ENCODE measurements at regions not wholly inside any gene's neighbourhood (a gene's known extent, or its start where the extent isn't known, plus 50 kb on each side); places are given as distances from the start of the nearest gene placed in this dataset. TPM values are rescaled to one million over a fixed set of nuclear protein-coding genes. Genes with fewer than 3 reads are reported as not detected.
"Not testable (repeated sequence)": the region's sequence is repeated elsewhere in the genome, so short reads cannot be mapped to it uniquely, and the experiment has no call there.

DNA sequence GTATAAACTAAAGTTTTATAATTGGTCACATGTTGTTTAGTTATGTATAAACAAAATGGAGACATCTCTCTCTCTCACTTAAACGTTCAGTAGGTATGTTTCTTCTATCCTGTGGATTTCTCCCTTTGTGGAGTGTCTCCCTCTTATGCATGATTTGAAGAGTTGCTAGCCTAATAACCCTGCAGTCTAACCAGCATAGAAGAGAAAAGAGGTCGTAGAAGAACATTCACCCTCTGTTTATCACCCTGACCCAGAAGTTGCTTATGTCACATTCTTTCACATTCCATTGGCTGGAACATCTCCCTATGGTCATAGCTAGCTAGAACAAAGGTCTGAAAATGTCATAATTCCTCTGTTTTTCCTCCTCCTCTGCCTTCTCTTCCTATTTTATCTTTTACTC is 176.8 kb upstream of the PCDH20 start:
- DNase-seq (ENCODE audit: low spot score): no peak

- DNase-seq (ENCODE audit: low spot score): no peak
These were observed 160.3 kb upstream of the PCDH20 start for GRCh38 chr13:61575973-61576372.

DNA sequence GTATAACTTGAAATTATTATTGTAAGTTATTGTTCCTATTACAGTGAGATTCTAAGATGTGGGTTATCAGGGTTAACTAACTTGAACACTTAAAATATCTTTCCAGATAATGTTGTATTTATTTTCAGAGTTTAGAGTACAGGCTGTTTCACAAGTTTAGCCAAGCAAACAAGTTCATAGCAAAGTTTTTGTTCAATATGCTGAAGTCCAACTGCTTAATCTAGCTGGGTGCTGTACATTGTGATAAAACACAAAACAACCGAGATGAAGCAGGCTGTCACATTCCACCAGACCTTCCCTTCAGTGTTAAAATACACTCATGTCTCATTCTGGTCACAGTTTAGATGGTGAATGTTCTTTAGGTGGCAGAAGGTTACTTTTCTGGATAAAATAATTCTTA is 148.0 kb upstream of the PCDH20 start:
- DNase-seq (ENCODE audit: low spot score): no peak

DNA sequence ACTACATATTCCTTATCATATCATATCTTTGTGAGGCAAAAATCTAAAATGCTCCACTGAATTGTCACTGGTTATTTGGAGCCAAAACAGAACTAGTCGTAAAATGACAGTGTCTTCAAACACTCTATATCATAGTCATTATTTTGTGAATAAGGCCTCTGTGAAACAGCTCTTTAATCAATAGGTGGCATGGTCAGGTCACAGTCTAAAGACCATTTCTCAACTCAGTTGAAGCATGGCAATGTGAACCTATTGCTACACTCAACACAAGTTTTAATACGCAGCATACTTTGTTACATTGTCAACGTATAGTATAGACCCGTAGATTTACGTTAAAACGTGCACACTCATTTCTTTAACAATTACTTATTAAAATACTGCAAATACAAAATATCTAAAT is 131.3 kb upstream of the PCDH20 start:
- no peak for DNase-seq (ENCODE audit: low spot score)

- no peak for DNase-seq (ENCODE audit: low spot score)
These were observed 130.8 kb upstream of the PCDH20 start for GRCh38 chr13:61546413-61546812.

DNA sequence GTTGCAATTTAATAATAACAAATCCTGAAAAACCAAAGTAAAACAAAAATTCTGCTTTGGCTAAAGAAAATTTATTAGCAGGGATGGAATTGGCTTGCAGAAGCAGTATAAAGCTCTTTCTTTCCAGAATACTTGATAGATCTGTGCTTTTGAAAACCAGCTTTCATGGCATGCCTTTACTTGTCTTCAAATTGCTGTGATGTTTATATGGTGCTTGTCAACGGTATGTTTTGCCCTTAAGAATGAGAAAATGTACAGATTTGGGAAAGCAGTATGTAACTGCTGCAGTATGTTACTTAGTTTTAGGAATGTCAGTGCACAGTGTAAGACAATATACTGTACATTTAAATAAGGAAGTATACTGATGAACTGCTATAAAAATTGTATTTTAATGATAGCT is 120.8 kb upstream of the PCDH20 start:
- no peak for DNase-seq (ENCODE audit: low spot score)

- DNase-seq (ENCODE audit: low spot score): no peak
These were observed 115.9 kb upstream of the PCDH20 start for GRCh38 chr13:61531383-61532065.

DNA sequence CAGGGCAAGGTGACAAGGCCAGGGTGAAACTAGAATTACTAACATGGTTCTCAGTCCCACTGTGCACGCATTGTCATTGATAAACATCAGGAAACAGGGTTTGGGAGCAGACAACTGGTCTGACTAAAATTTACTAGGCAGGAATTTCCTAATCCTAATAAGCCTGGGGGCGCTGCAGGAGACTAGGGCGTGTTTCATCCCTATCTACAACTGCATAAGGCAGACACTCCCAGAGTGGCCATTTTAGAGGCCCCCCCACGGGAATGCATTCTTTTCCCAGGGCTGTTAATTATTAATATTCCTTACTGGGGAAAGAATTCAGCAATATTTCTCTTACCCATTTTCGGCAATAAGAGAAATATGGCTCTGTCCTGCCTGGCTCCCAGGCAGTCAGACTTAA is 103.6 kb upstream of the PCDH20 start:
- not testable (repeated sequence) for DNase-seq (ENCODE audit: low spot score)

GRCh38 chr13:61508936-61509335 is 93.3 kb upstream of the PCDH20 start:
- no peak for DNase-seq (ENCODE audit: low spot score)

DNA sequence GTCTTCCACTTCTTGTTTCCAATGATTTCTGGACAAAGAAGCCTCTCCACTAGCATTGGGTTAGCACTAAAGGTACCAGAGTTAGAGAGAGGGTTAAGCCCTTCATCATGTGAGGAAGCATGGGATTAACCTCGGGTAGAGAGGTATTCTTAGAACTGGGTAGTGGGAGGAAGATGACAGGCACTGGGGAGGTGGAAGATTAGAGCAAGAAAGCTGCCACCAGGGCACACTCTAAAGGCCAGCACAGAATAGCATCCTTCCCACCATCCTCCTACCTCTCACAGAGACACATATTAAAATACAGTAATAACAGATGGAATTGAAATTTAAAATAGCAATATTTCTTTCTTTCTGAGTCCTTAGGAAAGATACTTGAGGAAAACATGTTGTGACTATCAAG is 84.5 kb upstream of the PCDH20 start:
- DNase-seq (ENCODE audit: low spot score): no peak

DNA sequence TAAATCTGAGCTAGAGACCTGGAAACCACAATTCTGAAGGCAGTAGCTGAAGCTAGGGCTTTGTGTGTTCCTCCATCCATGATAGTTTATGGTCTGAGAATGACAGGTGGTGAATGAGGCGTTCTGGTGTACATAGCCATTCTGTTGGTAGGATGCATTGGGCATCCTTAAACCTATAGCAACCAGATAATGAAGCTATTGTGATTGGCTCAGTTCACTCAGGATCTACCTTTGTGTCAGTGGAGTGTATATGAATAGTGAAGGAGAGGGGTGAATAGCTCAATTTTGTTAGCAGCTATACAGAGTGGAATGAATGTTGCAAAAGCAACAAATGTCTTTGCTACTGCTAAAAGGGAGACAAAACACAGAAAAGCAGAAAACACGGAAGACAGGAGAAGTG is 80.0 kb upstream of the PCDH20 start:
- no peak for DNase-seq (ENCODE audit: low spot score)

DNA sequence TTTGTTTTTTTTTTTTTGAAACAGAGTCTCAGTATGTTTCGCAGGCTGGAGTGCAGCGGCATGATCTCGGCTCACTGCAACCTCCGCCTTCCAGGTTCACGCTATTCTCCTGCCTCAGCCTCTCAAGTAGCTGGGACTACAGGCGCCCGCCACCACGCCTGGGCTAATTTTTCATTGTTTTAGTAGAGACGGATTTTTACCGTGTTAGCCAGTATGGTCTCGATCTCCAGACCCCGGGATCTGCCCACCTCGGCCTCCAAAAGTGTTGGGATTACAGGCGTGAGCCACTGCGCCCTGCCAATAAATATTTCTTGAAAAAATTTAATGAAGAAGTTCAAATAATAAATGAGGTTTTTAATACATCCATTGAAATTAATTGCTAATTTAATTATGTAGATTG is 77.9 kb upstream of the PCDH20 start:
- not testable (repeated sequence) for DNase-seq (ENCODE audit: low spot score)

DNA sequence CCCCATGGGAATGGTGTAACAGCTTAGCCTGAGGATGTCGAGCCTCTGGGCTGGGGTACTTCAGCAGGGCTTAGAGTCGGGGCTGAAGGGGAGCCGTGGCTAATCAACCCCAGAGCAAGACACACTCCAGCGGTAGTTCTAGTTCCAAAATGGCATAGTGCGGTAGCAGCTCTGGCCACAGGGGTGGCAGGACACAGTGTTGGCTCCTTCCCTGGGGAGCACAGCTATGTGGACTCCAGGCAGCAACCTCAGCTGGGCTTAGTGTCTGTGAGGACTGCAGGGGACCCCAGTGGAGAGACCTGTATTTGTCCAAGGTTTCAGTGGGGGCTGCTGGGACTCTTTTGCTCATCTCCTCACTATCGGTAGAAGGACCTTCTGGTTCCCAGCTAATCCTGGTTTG is 70.8 kb upstream of the PCDH20 start:
- no peak for DNase-seq (ENCODE audit: low spot score)

DNA sequence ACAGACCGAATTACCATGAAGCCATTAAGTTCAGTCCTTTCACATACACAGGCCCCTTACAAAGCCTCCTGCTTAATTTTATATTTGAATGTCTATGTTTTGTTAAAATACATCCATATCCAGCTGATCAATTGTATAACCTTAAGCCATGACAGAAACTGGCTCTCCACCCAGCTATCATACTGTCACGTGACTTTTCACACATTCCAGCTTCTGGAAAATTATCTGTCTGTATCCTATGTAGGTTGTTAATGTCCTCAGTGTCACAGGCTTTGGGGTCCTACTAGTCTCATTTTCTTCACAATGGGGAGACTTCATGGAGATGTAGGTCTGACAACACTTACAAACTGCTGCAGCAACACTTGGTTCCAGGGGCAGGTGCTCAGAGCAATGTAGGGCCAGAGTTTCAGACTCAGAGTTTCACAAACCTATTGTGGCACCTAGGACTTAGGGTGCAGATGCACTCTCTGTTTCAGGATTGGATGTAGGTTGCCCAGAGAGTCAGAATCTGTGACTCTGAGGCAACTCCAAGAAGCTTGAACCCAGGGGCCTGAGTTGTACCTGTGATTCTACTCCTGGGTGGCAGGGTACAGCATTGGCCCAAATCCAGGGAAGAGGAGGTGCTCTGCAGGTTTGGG is 69.6 kb upstream of the PCDH20 start:
- DNase-seq (ENCODE audit: low spot score): no peak

DNA sequence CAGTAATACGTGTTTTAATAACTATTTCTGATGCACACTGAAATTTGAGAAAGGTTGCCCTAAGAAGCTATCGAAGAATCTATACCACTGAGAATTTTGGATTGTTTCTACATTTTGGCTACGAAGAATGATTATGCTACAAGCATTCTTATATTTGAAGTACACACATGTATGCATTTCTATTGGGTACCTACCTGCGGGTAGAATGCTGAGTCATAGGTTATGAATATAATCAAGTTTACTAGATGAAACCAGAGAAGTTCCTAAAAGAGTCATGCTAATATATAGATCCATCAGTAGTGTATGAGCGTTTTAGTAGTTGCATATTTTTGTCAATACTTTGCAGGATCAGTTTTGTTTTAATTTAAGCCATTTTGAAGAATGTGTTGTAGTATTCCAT is 62.0 kb upstream of the PCDH20 start:
- no peak for DNase-seq (ENCODE audit: low spot score)

DNA sequence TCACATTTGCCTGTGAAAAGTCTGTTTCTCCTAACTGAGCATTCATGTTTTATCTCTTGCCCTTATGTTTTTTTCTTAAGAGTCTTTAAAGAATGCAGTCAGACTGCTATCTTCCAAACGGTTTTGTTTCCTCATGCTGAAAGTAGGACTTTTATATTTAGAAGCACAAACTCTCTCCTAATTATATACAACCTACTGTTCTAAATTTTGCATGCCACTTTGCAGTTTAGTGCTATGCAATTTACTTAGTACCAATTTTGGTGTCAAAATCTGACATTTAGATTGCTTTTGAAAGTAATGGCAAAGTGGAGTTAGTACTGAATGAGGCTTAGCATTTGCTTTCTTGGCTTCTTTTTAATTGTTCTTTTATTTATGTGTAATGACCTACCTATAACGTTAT is 55.1 kb upstream of the PCDH20 start:
- DNase-seq (ENCODE audit: low spot score): no peak

- DNase-seq (ENCODE audit: low spot score): peak; percentile 15
These were observed 50.6 kb upstream of the PCDH20 start for GRCh38 chr13:61466280-61466679.

Small RNA genes in the stretch of these regions (small RNA-seq; reads per million reads assigned to genes)
- gene AL353765.1 (not detected), gene AL356102.1 (not detected), gene MIR4704 (not detected), gene MIR548X2 (not detected), gene RNU6-81P (not detected)

Data from HT-29 (cell line).